ENCODE measurements at regions not wholly inside any gene's neighbourhood (a gene's known extent, or its start where the extent isn't known, plus 50 kb on each side); places are given as distances from the start of the nearest gene placed in this dataset.

GRCh38 chr4:111797455-111798163 lies 347.6 kb upstream of the FAM241A start:
- TF ChIP-seq CTCF (IDR thresholded peaks at IDR 0.05; ENCODE audit: insufficient read depth, low read length, poor library complexity, severe bottlenecking) (no peak), EZH2phosphoT487 (conservative IDR thresholded peaks at IDR 0.05; ENCODE audit: low read length) (no peak)
